HCT116 (cell line): ENCODE measurements at regions not wholly inside any gene's neighbourhood (a gene's known extent, or its start where the extent isn't known, plus 50 kb on each side); places are given as distances from the start of the nearest gene placed in this dataset.
"Not testable (repeated sequence)": the region's sequence is repeated elsewhere in the genome, so short reads cannot be mapped to it uniquely, and the experiment has no call there.

Experiments
- ATAC-seq: fragments of 200-7000 bp; cut with Tn5 transposase; 2 replicates; pipeline ENCODE4 v1.9.1; 2020; ENCODE audit warnings: mild to moderate bottlenecking, moderate library complexity
- BruUV-seq: library from RNA; stranded (reverse); fragments of 400-500 nt; replicated peaks from 2 replicates; lab custom pipeline; 2021; lab: Mats Ljungman, UMichigan
- CTCF ChIA-PET: fragments of 300-600 bp; sonication (Branson Sonifier 250); formaldehyde crosslinking; loops from one replicate; lab custom pipeline; 2021; ENCODE audit warnings: antibody characterized with exemption; lab: Charles Lee
- POLR2A ChIA-PET: fragments of 300-600, 350-600 bp; sonication (Branson Sonifier 250); formaldehyde crosslinking; loops from one replicate; lab custom pipeline; 2021; ENCODE audit warnings: antibody characterized with exemption; lab: Charles Lee
- RAD21 ChIA-PET, 2 experiments: fragments of 300-600 bp; sonication (Branson Sonifier 250); formaldehyde crosslinking; loops; one replicate each; lab custom pipeline; 2023; ENCODE audit warnings: low total read pairs in 2 of 2; ENCODE audit not compliant: uncharacterized antibody in 2 of 2, unreplicated experiment in 2 of 2, low non-redundant PET in 1 of 2; lab: Charles Lee
- DNase-seq: peaks from one replicate; pipeline ENCODE4 v3.0.0-alpha.2; 2010; ENCODE audit warnings: low read depth, low spot score
- H2AFZ ChIP-seq: fragments of 200-600 bp; shearing (Covaris generic), sonication (generic); 2 replicates; pipeline ENCODE4 v1.6.1; 2017; ENCODE audit warnings: low read depth, mixed run types, mixed read lengths, antibody characterized with exemption, low read length; ENCODE audit not compliant: poor library complexity, severe bottlenecking
- H3K27ac ChIP-seq: 2 replicates; pipeline ENCODE4 v1.5.1; 2012; ENCODE audit warnings: low read depth, low read length
- H3K27me3 ChIP-seq: fragments of 200-600 bp; sonication (generic); 2 replicates; pipeline ENCODE4 v1.6.1; 2016; ENCODE audit warnings: mixed run types, low read length, mixed read lengths; ENCODE audit not compliant: insufficient read depth
- H3K36me3 ChIP-seq, 2 experiments: fragments of 200-500 bp in 1 of 2; fragments of 200-600 bp in 1 of 2; sonication (Bioruptor generic) in 1 of 2; sonication (generic) in 1 of 2; 2 replicates each; pipeline versions ENCODE4 v1.5.1 to v1.6.1; 2014 to 2016; ENCODE audit warnings: low read length in 2 of 2, inconsistent platforms in 1 of 2, mixed read lengths in 1 of 2, mixed run types in 1 of 2; ENCODE audit not compliant: insufficient read depth in 2 of 2, control insufficient read depth in 1 of 2
- H3K4me1 ChIP-seq, 2 experiments: fragments of 200-600 bp in 1 of 2; sonication (generic) in 1 of 2; 2 replicates each; pipeline versions ENCODE4 v1.5.1 to v1.6.1; 2012 to 2017; ENCODE audit warnings: low read length in 2 of 2, inconsistent platforms in 1 of 2, mild to moderate bottlenecking in 1 of 2, mixed read lengths in 1 of 2, mixed run types in 1 of 2, moderate library complexity in 1 of 2; ENCODE audit not compliant: insufficient read depth in 2 of 2, control insufficient read depth in 1 of 2
- H3K4me2 ChIP-seq: fragments of 200-600 bp; sonication (generic); 2 replicates; pipeline ENCODE4 v1.6.1; 2017; ENCODE audit warnings: mixed run types, low read length, mixed read lengths
- H3K4me3 ChIP-seq, 2 experiments: fragments of 200-600 bp in 1 of 2; sonication (generic) in 1 of 2; replicated peaks in 1 of 2; 2 replicates each; pipeline ENCODE4 v1.5.1; 2011 to 2016; ENCODE audit warnings: low read length in 2 of 2, control low read depth in 1 of 2, low read depth in 1 of 2, mild to moderate bottlenecking in 1 of 2, mixed read lengths in 1 of 2, mixed run types in 1 of 2
- H3K79me2 ChIP-seq: fragments of 200-600 bp; sonication (generic); 2 replicates; pipeline ENCODE4 v1.6.1; 2017; ENCODE audit warnings: mild to moderate bottlenecking, mixed run types, low read length, moderate library complexity, mixed read lengths; ENCODE audit not compliant: insufficient read depth
- H3K9ac ChIP-seq: fragments of 200-600 bp; sonication (generic); 2 replicates; pipeline ENCODE4 v1.6.1; 2016; ENCODE audit warnings: low read length, mixed read lengths
- H3K9me2 ChIP-seq: fragments of 200-600 bp; sonication (generic), shearing (Covaris generic); 2 replicates; pipeline ENCODE4 v1.6.1; 2017; ENCODE audit warnings: mixed run types, mild to moderate bottlenecking, moderate library complexity; ENCODE audit not compliant: insufficient read depth
- H3K9me3 ChIP-seq, 2 experiments: fragments of 200-500 bp in 1 of 2; fragments of 200-600 bp in 1 of 2; sonication (Bioruptor generic) in 1 of 2; sonication (generic) in 1 of 2; 2 replicates each; pipeline ENCODE4 v1.6.1; 2014 to 2017; ENCODE audit warnings: low read length in 2 of 2, mixed read lengths in 2 of 2, inconsistent platforms in 1 of 2, low read depth in 1 of 2, mild to moderate bottlenecking in 1 of 2, mixed run types in 1 of 2, moderate library complexity in 1 of 2; ENCODE audit not compliant: control insufficient read depth in 1 of 2, insufficient read depth in 1 of 2
- H4K20me1 ChIP-seq: fragments of 200-600 bp; sonication (generic), shearing (Covaris generic); 2 replicates; pipeline ENCODE4 v1.6.1; 2017; ENCODE audit warnings: mixed run types, mild to moderate bottlenecking, moderate library complexity; ENCODE audit not compliant: insufficient read depth
- CBX3 ChIP-seq: IDR thresholded peaks from 2 replicates; pipeline ENCODE4 v1.6.1; 2012; ENCODE audit warnings: low read depth
- SIN3A ChIP-seq: IDR thresholded peaks from 2 replicates; pipeline ENCODE4 v1.6.1; 2012; ENCODE audit warnings: low read depth
- TCF7L2 ChIP-seq: IDR thresholded peaks from 2 replicates; pipeline ENCODE4 v1.7.0; 2011; ENCODE audit warnings: borderline replicate concordance, inconsistent platforms; ENCODE audit not compliant: insufficient read depth, insufficient read length; ENCODE audit errors: extremely low read depth
- ZNF274 ChIP-seq: fragments of 200-500 bp; sonication (Bioruptor generic); IDR thresholded peaks from 2 replicates; pipeline ENCODE4 v1.6.1; 2014; ENCODE audit warnings: mild to moderate bottlenecking, low read depth, low read length, inconsistent platforms
- intact Hi-C: fragments of 100-400 bp; cut with micrococcal nuclease; formaldehyde crosslinking; loops from 2 replicates; pipeline ENCODE4 v1.10.0; 2022
- TF ChIP-seq, protein P1 (sequence below), 3 experiments: fragments of 200-600 bp in 1 of 3; sonication (generic) in 1 of 3; IDR thresholded peaks in 2 of 3; conservative IDR thresholded peaks in 1 of 3; 2 replicates each; pipeline ENCODE4 v1.5.1; 2012 to 2017; ENCODE audit warnings: low read depth in 2 of 3, low read length in 2 of 3, antibody characterized with exemption in 1 of 3, borderline replicate concordance in 1 of 3, control low read depth in 1 of 3, mild to moderate bottlenecking in 1 of 3, mixed read lengths in 1 of 3, mixed run types in 1 of 3, moderate library complexity in 1 of 3; ENCODE audit not compliant: insufficient read depth in 1 of 3
- TF ChIP-seq, protein P2 (sequence below): IDR thresholded peaks from 2 replicates; pipeline ENCODE4 v1.6.1; 2011; ENCODE audit warnings: mild to moderate bottlenecking, low read length, moderate library complexity; ENCODE audit not compliant: insufficient replicate concordance; ENCODE audit errors: extremely low read depth

DNA sequence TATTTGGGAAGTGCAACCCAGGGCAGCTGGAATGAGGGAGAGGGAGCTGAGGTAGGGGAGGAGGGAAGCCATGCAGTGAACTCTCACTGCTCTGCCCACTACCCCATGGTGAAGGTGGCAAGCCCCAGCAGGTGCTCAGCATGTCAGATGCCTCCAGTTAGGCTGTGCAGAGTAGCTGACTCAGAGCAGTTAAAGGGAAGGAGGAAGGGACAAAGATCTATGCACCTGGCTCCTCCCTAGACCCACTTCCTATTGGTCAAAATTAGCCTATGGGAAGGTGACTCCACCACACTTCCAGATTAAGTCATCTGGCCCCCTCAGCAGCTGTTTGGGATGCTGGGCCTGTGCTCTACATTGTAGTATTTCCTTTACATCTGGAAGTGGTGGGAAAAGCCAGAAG lies 125.7 kb upstream of the MTPN start:
- ChIA-PET POLR2A (no interaction called here), CTCF (no interaction called here), RAD21 (no interaction called here)
- Histone ChIP-seq H3K4me1 (no peaks in the 10 kb centered on the region), H4K20me1 (no peaks in the 10 kb centered on the region), H3K27me3 (no peaks in the 10 kb centered on the region), H3K27ac (no peak overlapping the region), H3K36me3 (no peaks in the 10 kb centered on the region), H3K9me2 (no peaks in the 10 kb centered on the region), H2AFZ (no peak overlapping the region), H3K4me2 (no peak overlapping the region), H3K4me3 (no peak overlapping the region), H3K9me3 (no peaks in the 10 kb centered on the region), H3K79me2 (no peaks in the 10 kb centered on the region), H3K9ac (no peak overlapping the region)
- ATAC-seq (0 out of 2 replicates have a peak, but pooled peaks have one; percentile 42), DNase-seq (no peak)
- no peak for TF ChIP-seq SIN3A
- TF ChIP-seq, protein P1, sequence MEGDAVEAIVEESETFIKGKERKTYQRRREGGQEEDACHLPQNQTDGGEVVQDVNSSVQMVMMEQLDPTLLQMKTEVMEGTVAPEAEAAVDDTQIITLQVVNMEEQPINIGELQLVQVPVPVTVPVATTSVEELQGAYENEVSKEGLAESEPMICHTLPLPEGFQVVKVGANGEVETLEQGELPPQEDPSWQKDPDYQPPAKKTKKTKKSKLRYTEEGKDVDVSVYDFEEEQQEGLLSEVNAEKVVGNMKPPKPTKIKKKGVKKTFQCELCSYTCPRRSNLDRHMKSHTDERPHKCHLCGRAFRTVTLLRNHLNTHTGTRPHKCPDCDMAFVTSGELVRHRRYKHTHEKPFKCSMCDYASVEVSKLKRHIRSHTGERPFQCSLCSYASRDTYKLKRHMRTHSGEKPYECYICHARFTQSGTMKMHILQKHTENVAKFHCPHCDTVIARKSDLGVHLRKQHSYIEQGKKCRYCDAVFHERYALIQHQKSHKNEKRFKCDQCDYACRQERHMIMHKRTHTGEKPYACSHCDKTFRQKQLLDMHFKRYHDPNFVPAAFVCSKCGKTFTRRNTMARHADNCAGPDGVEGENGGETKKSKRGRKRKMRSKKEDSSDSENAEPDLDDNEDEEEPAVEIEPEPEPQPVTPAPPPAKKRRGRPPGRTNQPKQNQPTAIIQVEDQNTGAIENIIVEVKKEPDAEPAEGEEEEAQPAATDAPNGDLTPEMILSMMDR (IDR thresholded peaks at IDR 0.05 in 2 of 3, conservative IDR thresholded peaks at IDR 0.05 in 1 of 3; ENCODE audit: borderline replicate concordance in 1 of 3, insufficient read depth in 1 of 3, low read depth in 2 of 3, low read length in 2 of 3) = no peak
- no peak for TF ChIP-seq TCF7L2
- TF ChIP-seq ZNF274 = no peak
- no peak for TF ChIP-seq CBX3
- TF ChIP-seq, protein P2, sequence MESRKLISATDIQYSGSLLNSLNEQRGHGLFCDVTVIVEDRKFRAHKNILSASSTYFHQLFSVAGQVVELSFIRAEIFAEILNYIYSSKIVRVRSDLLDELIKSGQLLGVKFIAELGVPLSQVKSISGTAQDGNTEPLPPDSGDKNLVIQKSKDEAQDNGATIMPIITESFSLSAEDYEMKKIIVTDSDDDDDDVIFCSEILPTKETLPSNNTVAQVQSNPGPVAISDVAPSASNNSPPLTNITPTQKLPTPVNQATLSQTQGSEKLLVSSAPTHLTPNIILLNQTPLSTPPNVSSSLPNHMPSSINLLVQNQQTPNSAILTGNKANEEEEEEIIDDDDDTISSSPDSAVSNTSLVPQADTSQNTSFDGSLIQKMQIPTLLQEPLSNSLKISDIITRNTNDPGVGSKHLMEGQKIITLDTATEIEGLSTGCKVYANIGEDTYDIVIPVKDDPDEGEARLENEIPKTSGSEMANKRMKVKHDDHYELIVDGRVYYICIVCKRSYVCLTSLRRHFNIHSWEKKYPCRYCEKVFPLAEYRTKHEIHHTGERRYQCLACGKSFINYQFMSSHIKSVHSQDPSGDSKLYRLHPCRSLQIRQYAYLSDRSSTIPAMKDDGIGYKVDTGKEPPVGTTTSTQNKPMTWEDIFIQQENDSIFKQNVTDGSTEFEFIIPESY = no peak
- BruUV-seq = no TSS peak
- intact Hi-C loops = no loop called here

DNA sequence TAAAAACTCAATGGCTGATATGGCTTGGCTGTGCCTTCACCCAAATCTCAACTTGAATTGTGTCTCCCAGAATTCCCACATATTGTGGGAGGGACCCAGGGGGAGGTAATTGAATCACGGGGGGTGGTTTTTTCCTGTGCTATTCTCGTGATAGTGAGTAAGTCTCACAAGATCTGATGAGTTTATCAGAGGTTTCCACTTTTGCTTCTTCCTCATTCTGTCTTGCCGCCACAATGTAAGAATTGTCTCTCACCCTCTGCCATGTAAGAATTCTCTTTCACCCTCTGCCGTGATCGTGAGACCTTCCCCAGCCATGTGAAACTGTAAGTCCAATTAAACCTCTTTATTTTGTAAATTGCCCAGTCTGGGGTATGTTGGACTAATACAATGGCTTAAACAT lies 115.6 kb upstream of the MTPN start:
- H4K20me1 ChIP-seq, H3K9ac ChIP-seq, POLR2A ChIA-PET, DNase-seq, H2AFZ ChIP-seq, H3K27me3 ChIP-seq, H3K27ac ChIP-seq, H3K9me2 ChIP-seq, CTCF ChIA-PET, H3K9me3 ChIP-seq, ATAC-seq, H3K4me1 ChIP-seq, H3K4me2 ChIP-seq, BruUV-seq, H3K4me3 ChIP-seq, RAD21 ChIA-PET, H3K79me2 ChIP-seq, intact Hi-C loops, H3K36me3 ChIP-seq: not testable (repeated sequence)
